Fibroblast of the aortic adventitia (primary cell): ENCODE measurements at regions not wholly inside any gene's neighbourhood (a gene's known extent, or its start where the extent isn't known, plus 50 kb on each side); places are given as distances from the start of the nearest gene placed in this dataset.

Experiments used
- DNase-seq: peaks from one replicate; pipeline ENCODE4 v3.0.0-alpha.2; 2010; ENCODE audit warnings: low read depth
- H3K4me3 ChIP-seq: 2 replicates; pipeline ENCODE4 v1.5.1; 2011; ENCODE audit warnings: low read depth, mild to moderate bottlenecking, control low read depth, low read length, moderate library complexity
- CTCF ChIP-seq: IDR thresholded peaks from 2 replicates; pipeline ENCODE4 v1.5.1; 2011; ENCODE audit warnings: mild to moderate bottlenecking, low read length, control low read depth, inconsistent platforms; ENCODE audit not compliant: insufficient read depth

GRCh38 chr4:146099585-146099984 is 75.9 kb upstream of the LSM6 start:
- TF ChIP-seq CTCF, result no peak
- no peak for DNase-seq
- H3K4me3 ChIP-seq, result no peak overlapping the region

GRCh38 chr4:146098978-146099377 is 76.5 kb upstream of the LSM6 start:
- H3K4me3 ChIP-seq, result no peak overlapping the region
- TF ChIP-seq CTCF, result no peak
- no peak for DNase-seq

GRCh38 chr4:146098397-146098796 is 77.1 kb upstream of the LSM6 start:
- no peak for DNase-seq
- TF ChIP-seq CTCF, result no peak
- H3K4me3 ChIP-seq, result no peak overlapping the region

- TF ChIP-seq CTCF, result no peak
- DNase-seq, result no peak
- no peak overlapping the region for H3K4me3 ChIP-seq
Observed at GRCh38 chr4:146096371-146096770, 79.1 kb upstream of the LSM6 start.

GRCh38 chr4:146095860-146096259 is 79.7 kb upstream of the LSM6 start:
- H3K4me3 ChIP-seq, result no peak overlapping the region
- no peak for TF ChIP-seq CTCF

GRCh38 chr4:146095091-146095690 is 80.3 kb upstream of the LSM6 start:
- H3K4me3 ChIP-seq, result no peak overlapping the region
- TF ChIP-seq CTCF, result peak; percentile 83
- DNase-seq, result peak; percentile 84

More at GRCh38 chr4:146095860-146096259, 79.7 kb upstream of the LSM6 start:
- DNase-seq, result no peak

GRCh38 chr4:146088690-146089089 is 86.8 kb upstream of the LSM6 start:
- DNase-seq, result no peak
- TF ChIP-seq CTCF, result no peak
- H3K4me3 ChIP-seq, result no peak overlapping the region
